ENCODE measurements at regions not wholly inside any gene's neighbourhood (a gene's known extent, or its start where the extent isn't known, plus 50 kb on each side); places are given as distances from the start of the nearest gene placed in this dataset.
A peak's percentile ranks its signal among the peaks of the same experiment; 100 is the strongest.
"Not testable (repeated sequence)": the region's sequence is repeated elsewhere in the genome, so short reads cannot be mapped to it uniquely, and the experiment has no call there.

GRCh38 chr11:98512938-98513337 lies 507.8 kb upstream of the CNTN5 start:
- DNase-seq (ENCODE audit: low spot score) = no peak
- Mint-ChIP-seq H3K36me3 (no peaks in the 10 kb centered on the region), H3K9me3 (peaks cover 3% of the 10 kb centered on the region), H3K27ac (no peak overlapping the region), H3K27me3 (ENCODE audit: insufficient read depth, low read depth) (no peaks in the 10 kb centered on the region), H3K4me3 (no peak overlapping the region), H3K4me1 (no peaks in the 10 kb centered on the region)
- H3F3A ChIP-seq (ENCODE audit: low read depth) = no peaks in the 10 kb centered on the region
- H3K27ac ChIP-seq = no peak overlapping the region
- H3K9ac ChIP-seq = no peak overlapping the region
- no peak overlapping the region for H3K4me3 ChIP-seq
- H3K36me3 ChIP-seq = no peaks in the 10 kb centered on the region
- TF ChIP-seq EZH2 (IDR thresholded peaks at IDR 0.05) (no peak), EZH2phosphoT487 (IDR thresholded peaks at IDR 0.05) (no peak)
- TF ChIP-seq, protein P1, sequence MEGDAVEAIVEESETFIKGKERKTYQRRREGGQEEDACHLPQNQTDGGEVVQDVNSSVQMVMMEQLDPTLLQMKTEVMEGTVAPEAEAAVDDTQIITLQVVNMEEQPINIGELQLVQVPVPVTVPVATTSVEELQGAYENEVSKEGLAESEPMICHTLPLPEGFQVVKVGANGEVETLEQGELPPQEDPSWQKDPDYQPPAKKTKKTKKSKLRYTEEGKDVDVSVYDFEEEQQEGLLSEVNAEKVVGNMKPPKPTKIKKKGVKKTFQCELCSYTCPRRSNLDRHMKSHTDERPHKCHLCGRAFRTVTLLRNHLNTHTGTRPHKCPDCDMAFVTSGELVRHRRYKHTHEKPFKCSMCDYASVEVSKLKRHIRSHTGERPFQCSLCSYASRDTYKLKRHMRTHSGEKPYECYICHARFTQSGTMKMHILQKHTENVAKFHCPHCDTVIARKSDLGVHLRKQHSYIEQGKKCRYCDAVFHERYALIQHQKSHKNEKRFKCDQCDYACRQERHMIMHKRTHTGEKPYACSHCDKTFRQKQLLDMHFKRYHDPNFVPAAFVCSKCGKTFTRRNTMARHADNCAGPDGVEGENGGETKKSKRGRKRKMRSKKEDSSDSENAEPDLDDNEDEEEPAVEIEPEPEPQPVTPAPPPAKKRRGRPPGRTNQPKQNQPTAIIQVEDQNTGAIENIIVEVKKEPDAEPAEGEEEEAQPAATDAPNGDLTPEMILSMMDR (IDR thresholded peaks at IDR 0.05) = no peak
- H3K27me3 ChIP-seq = no peaks in the 10 kb centered on the region
- no peaks in the 10 kb centered on the region for H3K79me2 ChIP-seq (ENCODE audit: low read depth)
- no peak overlapping the region for H3K4me2 ChIP-seq
- no peaks in the 10 kb centered on the region for H4K20me1 ChIP-seq (ENCODE audit: low read depth)
- H2AFZ ChIP-seq (replicated peaks) = no peak overlapping the region
- H3K9me3 ChIP-seq (ENCODE audit: low read depth) = no peaks in the 10 kb centered on the region
- no peaks in the 10 kb centered on the region for H3K4me1 ChIP-seq

- no peak for TF ChIP-seq EZH2 (IDR thresholded peaks at IDR 0.05)
- no peak for TF ChIP-seq EZH2phosphoT487 (IDR thresholded peaks at IDR 0.05)
- TF ChIP-seq, protein P1 (IDR thresholded peaks at IDR 0.05) = no peak
- H3F3A ChIP-seq (ENCODE audit: low read depth) = no peaks in the 10 kb centered on the region
- Mint-ChIP-seq H3K27ac (no peak overlapping the region), H3K9me3 (no peaks in the 10 kb centered on the region), H3K36me3 (no peaks in the 10 kb centered on the region), H3K27me3 (ENCODE audit: insufficient read depth, low read depth) (no peaks in the 10 kb centered on the region), H3K4me1 (peaks cover 2% of the 10 kb centered on the region), H3K4me3 (no peak overlapping the region)
- peaks cover 8% of the 10 kb centered on the region for H3K4me1 ChIP-seq
- DNase-seq (ENCODE audit: low spot score) = peak; percentile 4
- H3K27ac ChIP-seq = no peak overlapping the region
- H3K79me2 ChIP-seq (ENCODE audit: low read depth) = no peaks in the 10 kb centered on the region
- no peak overlapping the region for H3K9ac ChIP-seq
- no peaks in the 10 kb centered on the region for H4K20me1 ChIP-seq (ENCODE audit: low read depth)
- no peaks in the 10 kb centered on the region for H3K36me3 ChIP-seq
- H3K27me3 ChIP-seq = no peaks in the 10 kb centered on the region
- H2AFZ ChIP-seq (replicated peaks) = no peak overlapping the region
- no peak overlapping the region for H3K4me2 ChIP-seq
- no peak overlapping the region for H3K4me3 ChIP-seq
- H3K9me3 ChIP-seq (ENCODE audit: low read depth) = no peaks in the 10 kb centered on the region
Observed at GRCh38 chr11:98531576-98531975, 489.2 kb upstream of the CNTN5 start.

DNA sequence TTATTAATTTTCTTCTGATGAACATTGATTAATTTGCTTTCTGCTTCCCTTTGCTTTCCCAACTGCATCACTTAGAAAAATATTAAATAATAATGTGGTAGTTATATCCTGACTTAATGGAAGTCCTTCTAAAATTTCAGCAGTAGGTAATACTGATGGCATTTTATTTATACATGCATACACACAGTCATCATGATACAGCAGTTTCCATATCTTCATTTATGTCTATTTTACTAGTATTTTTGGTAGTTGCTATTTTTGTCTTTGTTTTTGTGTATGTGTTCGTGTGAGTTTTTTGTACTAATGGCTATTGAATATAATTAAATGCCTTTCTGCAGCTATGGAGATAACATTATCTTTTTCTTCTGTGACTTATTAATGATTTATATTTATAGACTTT lies 484.7 kb upstream of the CNTN5 start:
- no peak overlapping the region for H3K27ac ChIP-seq
- H3K4me3 Mint-ChIP-seq = no peak overlapping the region
- H3K36me3 ChIP-seq = no peaks in the 10 kb centered on the region
- H3K27ac Mint-ChIP-seq = no peak overlapping the region
- no peak overlapping the region for H3K9ac ChIP-seq
- no peak overlapping the region for H3K4me3 ChIP-seq
- DNase-seq (ENCODE audit: low spot score) = no peak
- no peaks in the 10 kb centered on the region for H3K27me3 Mint-ChIP-seq (ENCODE audit: insufficient read depth, low read depth)
- TF ChIP-seq EZH2 (IDR thresholded peaks at IDR 0.05) (no peak), EZH2phosphoT487 (IDR thresholded peaks at IDR 0.05) (no peak)
- TF ChIP-seq, protein P1 (IDR thresholded peaks at IDR 0.05) = no peak
- H4K20me1 ChIP-seq (ENCODE audit: low read depth) = no peaks in the 10 kb centered on the region
- no peaks in the 10 kb centered on the region for H3F3A ChIP-seq (ENCODE audit: low read depth)
- no peaks in the 10 kb centered on the region for H3K79me2 ChIP-seq (ENCODE audit: low read depth)
- H3K9me3 Mint-ChIP-seq = no peaks in the 10 kb centered on the region
- peaks cover 8% of the 10 kb centered on the region for H3K4me1 ChIP-seq
- no peaks in the 10 kb centered on the region for H3K9me3 ChIP-seq (ENCODE audit: low read depth)
- H3K27me3 ChIP-seq = no peaks in the 10 kb centered on the region
- no peak overlapping the region for H2AFZ ChIP-seq (replicated peaks)
- H3K4me2 ChIP-seq = no peak overlapping the region
- no peaks in the 10 kb centered on the region for H3K36me3 Mint-ChIP-seq
- H3K4me1 Mint-ChIP-seq = peaks cover 2% of the 10 kb centered on the region

DNA sequence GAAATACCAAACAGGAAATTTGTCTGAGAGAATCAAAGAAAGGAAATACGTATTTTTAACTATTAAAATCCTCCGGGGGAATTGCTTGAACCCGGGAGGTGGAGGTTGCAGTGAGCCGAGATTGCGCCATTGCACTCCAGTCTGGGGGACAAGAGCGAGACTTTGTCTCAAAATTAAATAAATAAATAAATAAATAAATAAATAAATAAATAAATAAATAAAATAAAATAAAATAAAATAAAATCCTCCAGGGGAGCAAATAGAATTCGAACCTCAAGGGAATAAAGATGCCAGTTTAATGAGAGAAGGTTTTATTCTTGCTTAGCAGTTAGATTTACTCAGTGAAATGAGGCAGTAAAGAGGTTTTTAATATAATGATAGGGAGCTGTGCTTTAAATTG lies 482.4 kb upstream of the CNTN5 start:
- H3K36me3 Mint-ChIP-seq; H3K9me3 Mint-ChIP-seq; H4K20me1 ChIP-seq (ENCODE audit: low read depth); H3K36me3 ChIP-seq; H3K27ac Mint-ChIP-seq; H3K27me3 ChIP-seq; H3K27me3 Mint-ChIP-seq (ENCODE audit: insufficient read depth, low read depth); H3K4me2 ChIP-seq; H2AFZ ChIP-seq (replicated peaks); H3K9ac ChIP-seq; H3K9me3 ChIP-seq (ENCODE audit: low read depth); H3K4me1 Mint-ChIP-seq; H3K79me2 ChIP-seq (ENCODE audit: low read depth); H3K4me1 ChIP-seq; H3F3A ChIP-seq (ENCODE audit: low read depth); DNase-seq (ENCODE audit: low spot score); H3K27ac ChIP-seq; H3K4me3 Mint-ChIP-seq; H3K4me3 ChIP-seq: not testable (repeated sequence)
